GM19463 (cell line): ENCODE measurements at regions not wholly inside any gene's neighbourhood (a gene's known extent, or its start where the extent isn't known, plus 50 kb on each side); places are given as distances from the start of the nearest gene placed in this dataset.

Experiments
- ATAC-seq: cut with Tn5 transposase; IDR thresholded peaks from one replicate; pipeline ENCODE4 v1.9.1; 2021; ENCODE audit warnings: mild to moderate bottlenecking, moderate library complexity; ENCODE audit not compliant: unreplicated experiment

GRCh38 chr5:15447209-15447608, 52.8 kb upstream of the FBXL7 start:
- no peak for ATAC-seq

- no peak for ATAC-seq
Measured at GRCh38 chr5:15446552-15446951, 53.4 kb upstream of the FBXL7 start.

GRCh38 chr5:15442193-15442570, 57.8 kb upstream of the FBXL7 start:
- no peak for ATAC-seq

GRCh38 chr5:15441433-15442192, 58.4 kb upstream of the FBXL7 start:
- ATAC-seq, result no peak

- no peak for ATAC-seq
Measured at GRCh38 chr5:15440434-15440833, 59.5 kb upstream of the FBXL7 start.

- no peak for ATAC-seq
Measured at GRCh38 chr5:15439801-15440200, 60.2 kb upstream of the FBXL7 start.

GRCh38 chr5:15433709-15434108, 66.3 kb upstream of the FBXL7 start:
- ATAC-seq, result no peak

GRCh38 chr5:15431923-15432322, 68.1 kb upstream of the FBXL7 start:
- ATAC-seq, result no peak

GRCh38 chr5:15425766-15426165, 74.2 kb upstream of the FBXL7 start:
- no peak for ATAC-seq

- ATAC-seq, result no peak
Measured at GRCh38 chr5:15424769-15425168, 75.2 kb upstream of the FBXL7 start.

- no peak for ATAC-seq
Measured at GRCh38 chr5:15421921-15422412, 78.0 kb upstream of the FBXL7 start.

- no peak for ATAC-seq
Measured at GRCh38 chr5:15421381-15421780, 78.6 kb upstream of the FBXL7 start.

GRCh38 chr5:15420201-15420600, 79.8 kb upstream of the FBXL7 start:
- no peak for ATAC-seq

GRCh38 chr5:15417156-15417555, 82.8 kb upstream of the FBXL7 start:
- ATAC-seq, result no peak

- no peak for ATAC-seq
Measured at GRCh38 chr5:15406478-15406877, 93.5 kb upstream of the FBXL7 start.

GRCh38 chr5:15393146-15393545, 106.8 kb upstream of the FBXL7 start:
- ATAC-seq, result no peak

- ATAC-seq, result no peak
Measured at GRCh38 chr5:15391704-15392397, 108.1 kb upstream of the FBXL7 start.

- no peak for ATAC-seq
Measured at GRCh38 chr5:15388866-15389265, 111.1 kb upstream of the FBXL7 start.

- no peak for ATAC-seq
Measured at GRCh38 chr5:15387931-15388524, 112.0 kb upstream of the FBXL7 start.

- ATAC-seq, result no peak
Measured at GRCh38 chr5:15386122-15386521, 113.9 kb upstream of the FBXL7 start.

- ATAC-seq, result no peak
Measured at GRCh38 chr5:15385553-15385952, 114.4 kb upstream of the FBXL7 start.

- no peak for ATAC-seq
Measured at GRCh38 chr5:15385037-15385436, 114.9 kb upstream of the FBXL7 start.
